GM18868 (cell line): ENCODE measurements at regions not wholly inside any gene's neighbourhood (a gene's known extent, or its start where the extent isn't known, plus 50 kb on each side); places are given as distances from the start of the nearest gene placed in this dataset.
A peak's percentile ranks its signal among the peaks of the same experiment; 100 is the strongest.

Experiments used
- ATAC-seq: cut with Tn5 transposase; IDR thresholded peaks from one replicate; pipeline ENCODE4 v1.9.1; 2021; ENCODE audit warnings: mild to moderate bottlenecking, moderate library complexity; ENCODE audit not compliant: unreplicated experiment

GRCh38 chr10:107619139-107619538 is 454.6 kb upstream of the SORCS1 start:
- no peak for ATAC-seq

GRCh38 chr10:107618504-107618994 is 454.0 kb upstream of the SORCS1 start:
- peak; percentile 50 for ATAC-seq

DNA sequence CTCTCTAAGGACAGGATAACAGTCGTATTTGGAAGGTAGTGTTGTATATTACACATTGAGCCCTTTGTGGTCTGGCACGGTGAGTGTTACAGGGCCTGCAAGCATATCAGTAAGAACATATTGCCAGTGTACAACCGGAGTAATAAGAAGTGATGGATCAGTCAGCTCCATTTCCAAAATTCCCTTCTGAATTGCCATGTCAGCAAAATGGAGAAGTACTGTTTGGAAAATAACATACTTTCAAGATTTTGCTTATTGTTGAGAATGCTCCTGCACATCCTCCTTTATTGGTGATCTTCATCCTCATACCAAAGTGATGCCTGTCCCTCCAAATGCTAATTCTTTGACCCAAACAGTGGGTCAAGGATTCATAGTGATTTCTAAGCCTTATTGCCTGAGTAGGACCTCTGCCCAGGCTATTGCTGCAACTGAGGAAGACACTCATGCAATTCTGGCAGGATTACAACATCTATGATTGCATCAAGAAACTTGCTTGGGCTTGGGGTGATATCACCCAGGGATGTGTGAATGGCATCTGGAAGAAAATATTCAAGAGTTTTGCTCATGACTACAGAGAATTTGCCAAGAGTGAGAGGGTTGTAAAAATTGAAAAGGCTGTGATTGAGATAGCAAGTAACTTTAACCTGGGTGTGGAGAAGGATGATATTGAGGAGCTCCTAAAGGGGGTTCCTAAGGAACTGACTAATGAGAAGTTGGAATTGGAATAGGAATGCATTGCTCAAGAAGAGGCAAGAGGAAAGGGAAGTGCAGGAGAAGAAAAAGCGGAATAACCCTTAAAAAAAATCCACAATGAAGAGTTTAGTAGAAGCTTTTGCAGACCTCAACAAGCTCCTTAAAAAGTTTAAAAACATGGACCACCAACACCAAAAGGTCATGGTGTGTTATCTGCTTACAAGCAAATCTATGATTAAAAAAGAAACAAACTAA is 452.2 kb upstream of the SORCS1 start:
- ATAC-seq, result no peak

- no peak for ATAC-seq
These were observed 451.5 kb upstream of the SORCS1 start for GRCh38 chr10:107616031-107616430.

GRCh38 chr10:107614939-107615685 is 450.6 kb upstream of the SORCS1 start:
- no peak for ATAC-seq

GRCh38 chr10:107611115-107611514 is 446.6 kb upstream of the SORCS1 start:
- ATAC-seq, result no peak

DNA sequence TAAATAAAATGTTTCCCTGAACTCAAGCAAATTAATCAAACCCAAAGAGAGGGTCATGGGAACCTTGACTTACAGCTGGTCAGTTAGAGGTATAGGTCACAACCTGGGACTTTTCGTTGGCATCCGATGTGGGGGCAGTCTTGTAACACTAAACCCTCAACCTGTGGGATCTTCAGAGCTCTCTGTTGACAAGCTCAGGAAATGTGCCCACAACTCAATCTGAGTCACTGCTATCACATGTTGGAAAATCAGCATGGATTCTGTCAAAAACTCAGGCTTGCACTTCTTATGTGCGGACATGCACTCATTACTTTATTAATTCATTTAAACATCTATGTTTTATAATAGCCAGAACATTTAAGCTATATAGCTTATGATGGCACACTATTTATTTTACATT is 424.6 kb upstream of the SORCS1 start:
- ATAC-seq, result no peak

GRCh38 chr10:107585630-107586029 is 421.1 kb upstream of the SORCS1 start:
- no peak for ATAC-seq

GRCh38 chr10:107583974-107584373 is 419.5 kb upstream of the SORCS1 start:
- ATAC-seq, result no peak

DNA sequence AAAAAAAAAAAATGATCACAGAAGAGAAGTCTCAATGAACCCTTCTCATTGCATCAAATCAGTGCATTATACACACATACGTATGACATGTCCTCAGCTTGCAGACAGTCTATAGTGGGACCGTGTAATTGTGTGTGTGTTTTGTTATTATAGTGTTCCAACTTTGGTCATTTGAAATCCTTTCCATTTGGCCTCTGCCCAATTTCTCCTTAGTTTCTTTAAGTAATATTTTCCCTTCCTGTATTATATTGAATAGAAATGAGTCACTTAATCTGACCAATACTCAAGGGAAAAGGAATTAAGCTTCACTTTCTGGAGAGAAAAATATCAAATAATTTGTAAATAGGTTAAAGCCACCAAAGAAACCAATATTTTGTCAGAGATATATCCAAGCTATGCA is 415.5 kb upstream of the SORCS1 start:
- no peak for ATAC-seq

DNA sequence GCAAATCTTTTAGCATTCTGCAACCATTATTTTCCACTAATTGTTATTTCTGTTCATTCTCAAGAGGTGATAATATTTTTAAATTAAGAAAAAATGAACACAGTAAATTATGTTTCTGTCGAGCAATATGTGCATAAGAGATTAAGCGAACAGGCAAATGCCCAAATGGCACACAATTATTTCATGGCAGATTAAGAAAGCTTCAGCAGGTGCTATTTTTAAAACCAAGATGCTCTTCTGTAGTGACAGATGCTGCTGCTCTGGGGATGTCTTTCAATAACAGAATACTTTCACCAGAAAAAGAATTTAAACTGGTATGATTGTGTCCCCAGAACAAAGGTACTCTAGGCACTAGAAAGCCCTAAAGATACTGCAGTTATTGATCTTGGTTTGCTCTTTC is 412.7 kb upstream of the SORCS1 start:
- no peak for ATAC-seq

- ATAC-seq, result no peak
These were observed 412.2 kb upstream of the SORCS1 start for GRCh38 chr10:107576746-107577145.

GRCh38 chr10:107565014-107565413 is 400.5 kb upstream of the SORCS1 start:
- no peak for ATAC-seq

DNA sequence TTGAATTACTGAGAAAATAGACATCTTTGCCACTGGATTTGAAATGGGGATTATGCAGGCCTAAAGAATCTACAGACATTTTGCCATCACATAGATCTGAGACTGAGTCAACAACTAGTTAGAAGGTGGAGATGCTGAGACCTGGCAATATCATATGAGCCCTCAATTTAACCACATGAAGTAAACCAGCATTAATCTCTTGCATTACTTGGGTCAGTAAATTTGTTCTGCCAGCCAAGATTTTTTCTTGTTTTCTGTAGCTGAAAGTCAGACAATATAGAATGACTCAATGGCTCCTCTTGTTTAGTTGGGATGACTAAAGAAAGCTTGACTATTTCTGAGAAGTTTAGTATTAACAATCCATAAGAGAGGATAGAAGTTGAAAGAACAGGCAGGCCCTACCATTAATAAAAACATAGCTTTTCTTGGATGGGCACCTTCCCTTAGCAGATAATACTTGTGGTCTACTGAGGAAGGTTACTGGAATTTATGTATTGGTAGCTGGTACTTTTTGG is 396.7 kb upstream of the SORCS1 start:
- ATAC-seq, result no peak

DNA sequence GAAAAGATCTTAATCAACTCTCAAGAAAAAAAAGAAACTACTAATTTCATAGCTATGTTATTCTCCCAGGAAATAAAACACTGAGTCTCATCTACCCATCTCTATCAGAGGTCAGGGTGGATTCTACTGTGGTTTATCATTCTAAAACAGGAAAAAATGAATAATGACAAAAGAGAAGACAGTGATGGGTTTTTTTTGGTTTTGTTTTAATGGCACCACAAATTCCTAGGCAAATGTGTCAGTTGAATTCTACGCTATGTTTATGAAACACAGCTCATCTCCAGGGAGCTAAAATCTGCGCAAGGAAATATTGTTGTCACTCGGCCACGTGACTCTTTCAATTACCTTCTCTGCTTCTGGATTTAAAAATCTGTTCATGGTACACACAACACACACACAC is 393.4 kb upstream of the SORCS1 start:
- no peak for ATAC-seq

DNA sequence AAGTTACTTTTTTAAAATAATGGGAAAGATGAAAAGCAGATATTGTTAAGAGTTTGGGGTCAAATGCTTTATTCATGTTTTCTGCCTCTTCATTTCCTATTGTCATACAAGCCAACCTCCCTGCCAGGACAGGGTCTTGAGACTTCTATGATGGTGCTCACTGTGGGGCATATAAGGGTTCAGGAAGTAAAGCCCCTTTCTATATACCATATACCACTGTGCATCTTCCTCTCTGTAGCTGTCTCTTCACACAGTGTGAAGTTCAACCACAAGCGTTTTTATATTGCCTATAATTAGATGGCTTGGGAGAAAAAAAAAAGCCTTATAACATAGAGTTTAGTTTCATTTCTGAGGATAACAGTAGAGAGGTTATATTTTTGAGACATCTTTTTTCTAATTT is 389.8 kb upstream of the SORCS1 start:
- ATAC-seq, result peak; percentile 36

DNA sequence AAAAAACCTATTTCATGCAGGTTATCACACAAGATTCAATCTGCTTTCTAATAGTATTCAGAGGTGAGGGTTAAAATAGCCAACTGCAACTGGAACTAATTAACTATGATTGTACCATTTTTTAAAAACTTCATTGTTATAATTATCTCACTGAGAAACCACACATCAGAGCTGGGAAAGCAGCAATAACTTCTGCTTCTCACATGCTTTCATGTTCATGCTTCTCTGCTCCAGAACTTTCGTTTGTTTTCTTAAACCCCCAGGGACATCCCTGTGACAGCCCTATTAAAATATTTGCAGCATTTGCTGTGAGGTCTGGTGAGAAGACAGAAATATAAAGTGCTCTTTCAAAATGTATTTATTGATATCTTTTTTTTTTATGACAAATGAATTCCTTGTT is 389.0 kb upstream of the SORCS1 start:
- peak; percentile 87 for ATAC-seq

DNA sequence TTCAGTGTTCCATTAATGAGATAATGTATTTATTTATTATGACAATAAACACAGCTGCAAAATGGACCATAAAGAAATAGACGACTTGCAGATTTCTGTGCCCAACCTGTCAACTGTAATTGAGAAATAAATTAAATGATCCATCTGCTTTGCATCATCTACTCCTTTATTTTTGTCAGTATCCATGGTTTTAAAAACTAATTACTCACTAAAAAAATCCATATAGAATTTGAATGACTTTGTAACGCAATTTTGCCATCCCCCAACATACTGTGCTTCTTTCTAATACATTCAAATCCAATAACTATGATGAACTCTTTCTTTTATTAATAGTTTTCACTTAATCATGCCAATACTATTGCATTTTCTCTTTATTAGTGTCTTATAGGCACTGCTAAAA is 388.5 kb upstream of the SORCS1 start:
- no peak for ATAC-seq

DNA sequence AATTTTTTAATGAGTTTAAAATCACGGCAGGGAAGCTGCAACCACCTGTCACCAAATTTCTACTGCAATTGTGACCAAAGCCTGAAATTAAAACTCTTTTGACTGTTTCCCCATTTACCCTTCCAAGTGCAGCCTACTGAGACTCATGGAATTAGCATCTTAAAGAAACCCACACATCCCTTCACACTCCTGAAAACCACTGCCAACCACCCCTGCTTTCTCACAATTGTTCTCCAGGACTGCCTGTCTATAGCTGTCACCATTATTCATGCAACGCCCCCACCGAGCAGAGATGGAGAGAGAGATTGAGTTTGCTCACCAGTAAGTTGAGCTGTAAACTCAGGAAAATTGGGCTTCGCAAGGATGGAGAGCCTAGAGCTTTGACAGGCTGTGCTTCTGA is 383.8 kb upstream of the SORCS1 start:
- no peak for ATAC-seq

DNA sequence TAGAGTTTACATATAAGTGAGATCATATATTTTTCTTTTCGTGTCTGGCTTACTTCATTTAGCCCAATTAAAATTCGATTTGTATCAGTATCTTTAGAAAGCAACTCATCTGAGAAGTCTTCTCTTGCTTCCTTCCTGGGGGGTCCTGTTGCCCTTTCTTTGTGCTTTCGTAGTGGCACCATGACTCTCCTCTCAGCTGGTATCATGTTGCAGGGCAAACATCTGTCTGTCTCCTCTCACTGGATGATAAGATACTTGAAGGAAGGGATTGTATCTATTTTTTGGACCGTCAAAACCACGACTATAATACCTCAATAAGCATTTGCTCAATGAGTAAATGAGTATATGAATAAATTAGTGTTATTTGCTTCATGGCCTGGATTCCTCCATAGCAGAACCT is 382.5 kb upstream of the SORCS1 start:
- ATAC-seq, result no peak

DNA sequence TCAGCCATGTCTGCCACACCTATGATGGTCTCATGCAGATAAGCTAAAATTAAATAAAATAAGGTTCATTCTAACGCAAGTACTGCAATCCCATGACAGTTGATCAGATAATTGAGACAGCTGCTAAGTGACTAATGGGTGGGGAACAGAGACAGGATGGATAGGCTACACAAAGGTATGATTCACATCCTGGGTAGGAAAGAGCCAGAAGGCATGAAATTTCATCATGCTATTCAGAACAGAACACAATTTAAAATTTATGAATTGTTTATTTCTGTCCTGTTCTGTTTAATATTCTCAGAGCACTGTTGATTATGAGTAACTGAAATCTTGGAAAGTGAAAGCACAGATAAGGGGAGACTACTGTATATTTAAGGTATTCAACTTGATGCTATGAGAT is 381.8 kb upstream of the SORCS1 start:
- ATAC-seq, result no peak

DNA sequence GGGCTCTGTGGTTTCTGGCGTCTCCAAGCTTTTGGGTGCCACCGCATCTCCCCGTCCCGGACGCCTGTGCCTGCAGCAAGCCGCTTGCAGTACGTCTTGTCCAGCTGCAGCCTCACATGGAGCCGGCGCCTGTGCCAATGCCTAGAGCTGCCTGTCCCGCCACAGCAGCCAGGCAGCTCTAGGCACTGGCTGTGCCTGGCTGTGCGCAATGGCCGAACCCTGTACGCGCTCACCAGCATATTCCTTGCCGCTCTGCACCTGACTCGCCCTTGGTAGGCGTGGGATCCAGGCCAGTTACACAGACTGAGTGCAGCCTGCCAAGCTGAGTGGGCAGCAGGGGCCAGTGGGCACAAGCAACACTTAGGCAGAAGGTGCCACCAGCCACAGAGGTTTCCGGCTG is 381.2 kb upstream of the SORCS1 start:
- no peak for ATAC-seq
